ENCODE measurements at regions not wholly inside any gene's neighbourhood (a gene's known extent, or its start where the extent isn't known, plus 50 kb on each side); places are given as distances from the start of the nearest gene placed in this dataset.

DNA sequence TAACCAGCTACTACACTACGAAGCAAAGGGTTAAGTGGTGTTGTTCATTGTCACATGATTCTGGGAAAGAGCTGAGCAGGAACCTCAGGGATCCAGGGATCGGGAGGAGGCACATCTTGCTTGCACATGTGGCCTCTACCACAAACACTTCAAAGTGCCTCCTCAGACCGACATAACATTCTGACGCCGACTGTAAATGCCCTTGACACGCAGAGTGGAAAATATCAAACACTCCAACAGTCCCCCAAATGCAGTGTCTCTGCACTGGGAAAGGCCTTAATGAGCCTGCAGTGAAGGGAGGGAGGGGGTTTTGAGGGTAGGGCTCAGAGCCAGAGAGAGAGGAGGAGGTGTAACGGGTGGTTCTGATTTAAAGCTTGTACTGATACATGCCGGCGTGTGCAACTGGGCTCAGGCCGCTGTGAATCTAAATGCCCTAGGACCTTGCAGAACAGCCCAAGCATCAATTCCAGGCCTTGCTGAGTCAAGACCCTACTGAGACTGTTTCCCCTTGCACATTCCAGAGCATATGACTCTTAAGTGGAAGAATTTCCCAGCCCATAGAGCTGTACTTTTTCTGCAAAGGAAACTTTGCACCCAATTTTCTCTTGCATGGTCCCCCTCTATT, 163.7 kb downstream of the NTMT2 start:
- no peaks in the 10 kb centered on the region for H3K27me3 ChIP-seq (ENCODE audit: control insufficient read depth, insufficient read depth, low read length)
- TF ChIP-seq, protein P1, sequence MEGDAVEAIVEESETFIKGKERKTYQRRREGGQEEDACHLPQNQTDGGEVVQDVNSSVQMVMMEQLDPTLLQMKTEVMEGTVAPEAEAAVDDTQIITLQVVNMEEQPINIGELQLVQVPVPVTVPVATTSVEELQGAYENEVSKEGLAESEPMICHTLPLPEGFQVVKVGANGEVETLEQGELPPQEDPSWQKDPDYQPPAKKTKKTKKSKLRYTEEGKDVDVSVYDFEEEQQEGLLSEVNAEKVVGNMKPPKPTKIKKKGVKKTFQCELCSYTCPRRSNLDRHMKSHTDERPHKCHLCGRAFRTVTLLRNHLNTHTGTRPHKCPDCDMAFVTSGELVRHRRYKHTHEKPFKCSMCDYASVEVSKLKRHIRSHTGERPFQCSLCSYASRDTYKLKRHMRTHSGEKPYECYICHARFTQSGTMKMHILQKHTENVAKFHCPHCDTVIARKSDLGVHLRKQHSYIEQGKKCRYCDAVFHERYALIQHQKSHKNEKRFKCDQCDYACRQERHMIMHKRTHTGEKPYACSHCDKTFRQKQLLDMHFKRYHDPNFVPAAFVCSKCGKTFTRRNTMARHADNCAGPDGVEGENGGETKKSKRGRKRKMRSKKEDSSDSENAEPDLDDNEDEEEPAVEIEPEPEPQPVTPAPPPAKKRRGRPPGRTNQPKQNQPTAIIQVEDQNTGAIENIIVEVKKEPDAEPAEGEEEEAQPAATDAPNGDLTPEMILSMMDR (IDR thresholded peaks at IDR 0.05; ENCODE audit: insufficient read depth, low read length, poor library complexity, severe bottlenecking) = no peak
- peak; percentile 31 for DNase-seq (ENCODE audit: low read depth)
- no peak overlapping the region for H3K4me3 ChIP-seq (ENCODE audit: low read depth, low read length)
- H3K36me3 ChIP-seq (ENCODE audit: control insufficient read depth, insufficient read depth, low read length) = no peaks in the 10 kb centered on the region

DNA sequence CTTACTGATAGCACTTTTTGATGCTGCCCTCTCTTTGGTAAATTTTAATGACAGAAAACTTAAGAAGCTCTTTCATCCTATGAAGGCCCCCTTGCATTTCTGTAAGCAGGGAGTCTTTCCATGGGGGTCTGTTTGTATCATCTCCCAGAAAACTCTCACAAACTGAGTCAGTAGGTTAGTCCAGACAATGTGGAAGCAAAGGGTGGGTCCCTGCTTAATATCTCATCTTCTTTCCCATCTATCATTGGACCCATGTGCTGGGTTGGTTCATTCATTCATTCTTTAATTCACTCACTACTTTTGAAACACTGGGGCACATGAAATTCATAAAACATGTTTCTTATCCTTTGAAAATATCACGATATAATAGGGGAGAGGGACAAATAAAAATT, 164.3 kb downstream of the NTMT2 start:
- Histone ChIP-seq H3K27me3 (ENCODE audit: control insufficient read depth, insufficient read depth, low read length) (no peaks in the 10 kb centered on the region), H3K4me3 (ENCODE audit: low read depth, low read length) (no peak overlapping the region), H3K36me3 (ENCODE audit: control insufficient read depth, insufficient read depth, low read length) (no peaks in the 10 kb centered on the region)
- no peak for DNase-seq (ENCODE audit: low read depth)
- TF ChIP-seq, protein P1 (IDR thresholded peaks at IDR 0.05; ENCODE audit: insufficient read depth, low read length, poor library complexity, severe bottlenecking) = no peak

DNA sequence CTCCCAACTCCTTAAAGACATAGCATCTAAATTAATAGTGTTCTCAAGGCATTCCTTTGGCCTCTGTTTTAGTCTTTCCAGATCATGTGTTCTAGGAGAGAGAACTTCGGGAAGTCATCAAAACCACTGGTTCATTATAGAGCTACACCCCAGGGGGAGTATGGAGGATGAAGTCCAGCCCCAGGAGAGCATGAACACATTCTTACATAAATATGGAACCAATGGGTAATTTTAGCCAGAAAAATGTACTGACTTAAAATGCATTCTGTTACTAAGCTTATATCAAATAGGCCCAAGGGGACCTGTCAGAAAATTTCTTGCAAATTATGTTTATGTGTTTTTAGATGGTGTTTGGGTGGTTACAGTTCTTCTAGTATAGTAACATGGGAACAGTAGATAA, 165.2 kb downstream of the NTMT2 start:
- DNase-seq (ENCODE audit: low read depth) = no peak
- Histone ChIP-seq H3K4me3 (ENCODE audit: low read depth, low read length) (no peak overlapping the region), H3K27me3 (ENCODE audit: control insufficient read depth, insufficient read depth, low read length) (no peaks in the 10 kb centered on the region), H3K36me3 (ENCODE audit: control insufficient read depth, insufficient read depth, low read length) (no peaks in the 10 kb centered on the region)
- TF ChIP-seq, protein P1 (IDR thresholded peaks at IDR 0.05; ENCODE audit: insufficient read depth, low read length, poor library complexity, severe bottlenecking) = no peak

DNA sequence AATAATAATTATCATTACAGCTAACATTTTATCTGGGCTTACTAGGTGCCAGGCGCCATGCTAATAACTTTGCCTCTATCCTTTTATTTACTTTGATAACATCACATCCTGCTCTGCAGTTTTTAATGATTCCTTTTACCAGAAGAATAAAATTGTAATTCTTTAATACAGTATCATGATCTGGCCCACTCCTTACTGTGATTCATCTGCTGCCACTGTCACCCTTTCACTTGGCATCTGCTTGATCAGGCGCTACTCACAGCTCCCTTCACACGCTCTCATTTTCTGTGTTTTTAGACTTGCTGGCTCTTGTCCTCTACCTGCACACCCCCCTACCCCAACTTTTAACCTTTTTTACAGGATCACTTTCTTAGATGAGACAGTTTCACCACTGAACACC, 167.5 kb downstream of the NTMT2 start:
- TF ChIP-seq, protein P1 (IDR thresholded peaks at IDR 0.05; ENCODE audit: insufficient read depth, low read length, poor library complexity, severe bottlenecking) = no peak
- no peak for DNase-seq (ENCODE audit: low read depth)

DNA sequence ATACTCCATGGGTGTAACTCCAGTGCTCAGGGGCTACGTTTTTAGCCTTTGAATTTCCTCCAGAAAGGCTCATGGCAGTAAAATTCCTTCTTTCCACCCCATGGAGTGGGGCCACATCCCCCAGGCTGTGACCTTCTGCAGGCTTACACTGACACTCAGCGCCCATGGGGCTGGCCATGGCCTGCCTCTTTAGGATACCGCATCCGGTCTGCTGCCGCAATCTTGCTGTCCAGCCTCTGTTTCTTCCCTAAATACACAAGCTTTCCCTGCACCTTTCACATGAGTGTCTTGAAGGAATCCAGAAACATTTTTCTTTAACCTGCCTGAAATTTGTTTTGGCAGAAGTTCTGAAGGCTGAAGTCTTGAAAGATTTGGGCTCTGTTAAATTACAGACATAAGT, 170.5 kb downstream of the NTMT2 start:
- Histone ChIP-seq H3K4me3 (ENCODE audit: low read depth, low read length) (no peak overlapping the region), H3K36me3 (ENCODE audit: control insufficient read depth, insufficient read depth, low read length) (no peaks in the 10 kb centered on the region), H3K27me3 (ENCODE audit: control insufficient read depth, insufficient read depth, low read length) (no peaks in the 10 kb centered on the region)
- DNase-seq (ENCODE audit: low read depth) = no peak
- TF ChIP-seq, protein P1 (IDR thresholded peaks at IDR 0.05; ENCODE audit: insufficient read depth, low read length, poor library complexity, severe bottlenecking) = no peak

More for the DNA sequence above, 167.5 kb downstream of the NTMT2 start:
- H3K27me3 ChIP-seq (ENCODE audit: control insufficient read depth, insufficient read depth, low read length) = no peaks in the 10 kb centered on the region
- no peak overlapping the region for H3K4me3 ChIP-seq (ENCODE audit: low read depth, low read length)
- no peaks in the 10 kb centered on the region for H3K36me3 ChIP-seq (ENCODE audit: control insufficient read depth, insufficient read depth, low read length)

DNA sequence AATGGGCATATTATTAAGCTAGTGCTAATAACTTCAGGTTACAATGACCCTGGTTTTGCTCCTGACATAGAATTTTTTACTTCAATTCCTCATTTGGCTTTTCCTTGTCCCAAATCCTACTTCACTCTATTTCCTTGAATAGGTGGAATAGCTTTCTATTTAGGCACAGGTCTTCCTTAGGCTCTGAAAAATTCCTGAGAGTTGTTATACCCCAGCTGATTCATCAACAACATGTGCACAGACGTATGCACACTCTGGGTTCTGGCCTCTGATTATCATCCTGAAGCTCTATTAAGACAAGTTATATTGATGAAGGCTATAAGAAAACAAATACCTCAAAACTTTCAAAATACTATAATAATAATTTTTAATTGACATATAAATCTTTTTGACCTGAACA, 172.4 kb downstream of the NTMT2 start:
- TF ChIP-seq, protein P1 (IDR thresholded peaks at IDR 0.05; ENCODE audit: insufficient read depth, low read length, poor library complexity, severe bottlenecking) = no peak
- no peaks in the 10 kb centered on the region for H3K27me3 ChIP-seq (ENCODE audit: control insufficient read depth, insufficient read depth, low read length)
- no peak overlapping the region for H3K4me3 ChIP-seq (ENCODE audit: low read depth, low read length)
- H3K36me3 ChIP-seq (ENCODE audit: control insufficient read depth, insufficient read depth, low read length) = no peaks in the 10 kb centered on the region
- DNase-seq (ENCODE audit: low read depth) = no peak
